ENCODE measurements at regions not wholly inside any gene's neighbourhood (a gene's known extent, or its start where the extent isn't known, plus 50 kb on each side); places are given as distances from the start of the nearest gene placed in this dataset.

DNA sequence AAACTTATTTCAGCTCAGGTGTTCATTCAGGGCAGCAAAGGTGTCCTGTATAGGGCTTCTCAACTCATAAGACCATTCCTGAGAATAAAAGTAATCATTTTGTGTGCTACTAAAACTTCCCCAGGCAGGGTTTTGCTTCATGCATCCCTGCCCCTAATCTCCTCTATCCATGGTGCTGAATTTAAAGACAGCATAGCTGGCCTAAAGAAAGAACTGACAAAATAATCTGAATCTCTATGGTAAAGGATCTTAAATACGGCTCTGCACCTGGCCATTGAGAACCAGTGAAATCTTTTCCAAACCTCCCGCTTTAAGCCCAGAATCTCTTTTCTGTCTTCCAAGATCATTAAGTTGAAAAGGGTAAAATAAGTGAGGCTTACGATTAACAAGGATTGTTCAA is 292.1 kb upstream of the KLHL29 start:
- intact Hi-C loops (cut with DNase I) = no loop called here
- ATAC-seq (no peak), DNase-seq (no peak)
- 57 to 60% (median 58%) methylated on average over 3 of the region's 3 CpGs for WGBS, 4 donors
- no peaks in the 10 kb centered on the region for H3K27me3 ChIP-seq
- peaks cover 0 to 3% (median 0%) of the 10 kb centered on the region in 12 donors for H3K9me3 ChIP-seq
- H3K36me3 ChIP-seq = no peaks in the 10 kb centered on the region
- no peak for TF ChIP-seq POLR2A (IDR thresholded peaks at IDR 0.05)
- TF ChIP-seq, protein P1, sequence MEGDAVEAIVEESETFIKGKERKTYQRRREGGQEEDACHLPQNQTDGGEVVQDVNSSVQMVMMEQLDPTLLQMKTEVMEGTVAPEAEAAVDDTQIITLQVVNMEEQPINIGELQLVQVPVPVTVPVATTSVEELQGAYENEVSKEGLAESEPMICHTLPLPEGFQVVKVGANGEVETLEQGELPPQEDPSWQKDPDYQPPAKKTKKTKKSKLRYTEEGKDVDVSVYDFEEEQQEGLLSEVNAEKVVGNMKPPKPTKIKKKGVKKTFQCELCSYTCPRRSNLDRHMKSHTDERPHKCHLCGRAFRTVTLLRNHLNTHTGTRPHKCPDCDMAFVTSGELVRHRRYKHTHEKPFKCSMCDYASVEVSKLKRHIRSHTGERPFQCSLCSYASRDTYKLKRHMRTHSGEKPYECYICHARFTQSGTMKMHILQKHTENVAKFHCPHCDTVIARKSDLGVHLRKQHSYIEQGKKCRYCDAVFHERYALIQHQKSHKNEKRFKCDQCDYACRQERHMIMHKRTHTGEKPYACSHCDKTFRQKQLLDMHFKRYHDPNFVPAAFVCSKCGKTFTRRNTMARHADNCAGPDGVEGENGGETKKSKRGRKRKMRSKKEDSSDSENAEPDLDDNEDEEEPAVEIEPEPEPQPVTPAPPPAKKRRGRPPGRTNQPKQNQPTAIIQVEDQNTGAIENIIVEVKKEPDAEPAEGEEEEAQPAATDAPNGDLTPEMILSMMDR (IDR thresholded peaks at IDR 0.05) = no peak
- no peak overlapping the region for H3K27ac ChIP-seq
- no peaks in the 10 kb centered on the region for H3K4me1 ChIP-seq
- no peak overlapping the region for H3K4me3 ChIP-seq

DNA sequence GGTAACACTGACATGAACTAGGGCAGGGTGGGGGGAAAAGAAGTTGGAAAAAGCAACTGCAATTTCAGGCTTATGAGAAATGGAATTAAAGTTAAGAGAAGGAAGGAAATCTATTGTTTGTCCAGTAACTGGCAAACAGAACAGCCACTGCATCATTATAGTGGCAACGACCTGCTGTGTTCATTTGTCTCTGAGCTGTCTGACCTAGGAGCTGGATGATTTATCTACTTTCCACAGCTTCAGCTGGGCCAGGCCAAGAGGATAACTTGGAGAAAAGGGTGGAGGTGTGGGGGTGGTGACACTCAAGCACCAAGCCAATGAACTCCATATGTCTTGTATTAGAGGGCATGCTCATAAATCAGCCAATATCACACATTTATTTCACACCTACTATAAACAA is 291.5 kb upstream of the KLHL29 start:
- ATAC-seq = no peak
- no peak for TF ChIP-seq POLR2A (IDR thresholded peaks at IDR 0.05)
- TF ChIP-seq, protein P1 (IDR thresholded peaks at IDR 0.05) = no peak
- no peak for DNase-seq
- H3K4me3 ChIP-seq = no peak overlapping the region
- no peaks in the 10 kb centered on the region for H3K27me3 ChIP-seq
- no peaks in the 10 kb centered on the region for H3K36me3 ChIP-seq
- intact Hi-C loops (cut with DNase I) = no loop called here
- WGBS, 4 donors = 19 to 28% (median 20%) methylated on average over 1 of the region's 1 CpG
- no peak overlapping the region for H3K27ac ChIP-seq
- no peaks in the 10 kb centered on the region for H3K4me1 ChIP-seq
- H3K9me3 ChIP-seq = peaks cover 0 to 3% (median 0%) of the 10 kb centered on the region in 12 donors

DNA sequence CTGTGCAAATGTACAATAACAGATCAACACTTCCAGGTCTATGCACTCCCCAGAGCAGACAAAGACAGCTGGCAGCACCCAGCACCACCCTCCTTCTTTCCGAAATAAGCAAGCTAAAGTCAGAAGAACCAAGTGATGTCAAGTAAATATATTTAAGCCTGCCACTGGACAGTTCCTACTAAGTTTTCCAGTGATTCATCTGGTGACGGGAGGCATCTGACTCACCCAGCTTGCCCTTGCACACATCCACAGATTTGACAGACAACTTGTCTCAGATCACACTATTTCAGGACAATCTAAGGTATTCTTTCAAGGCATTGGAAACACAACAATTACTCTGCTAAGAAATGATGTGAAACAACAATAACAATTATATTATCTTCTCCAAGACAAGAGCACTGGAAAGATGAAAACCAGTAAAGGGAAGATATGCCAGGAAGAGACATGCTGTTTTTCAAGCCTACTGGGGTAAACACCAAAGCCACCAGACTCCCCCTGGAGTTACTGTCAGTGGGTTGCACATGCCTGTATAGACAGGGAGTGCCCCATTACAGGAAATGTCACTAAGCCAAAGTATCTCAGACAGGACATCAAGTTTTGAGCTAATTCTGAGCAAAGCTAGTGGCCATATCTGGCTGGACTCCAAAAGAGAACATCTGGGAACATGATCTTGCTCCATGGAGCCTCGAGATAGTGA is 287.9 kb upstream of the KLHL29 start:
- Histone ChIP-seq H3K9me3 (peaks cover 0 to 23% (median 5%) of the 10 kb centered on the region in 12 donors), H3K4me3 (no peak overlapping the region), H3K27ac (no peak overlapping the region), H3K27me3 (no peaks in the 10 kb centered on the region), H3K4me1 (no peaks in the 10 kb centered on the region), H3K36me3 (no peaks in the 10 kb centered on the region)
- WGBS, 4 donors = 49 to 58% (median 54%) methylated on average over 3 of the region's 3 CpGs
- DNase-seq = no peak
- TF ChIP-seq POLR2A (IDR thresholded peaks at IDR 0.05) = no peak
- TF ChIP-seq, protein P1 (IDR thresholded peaks at IDR 0.05) = no peak
- ATAC-seq = no peak
- intact Hi-C loops (cut with DNase I) = no loop called here

DNA sequence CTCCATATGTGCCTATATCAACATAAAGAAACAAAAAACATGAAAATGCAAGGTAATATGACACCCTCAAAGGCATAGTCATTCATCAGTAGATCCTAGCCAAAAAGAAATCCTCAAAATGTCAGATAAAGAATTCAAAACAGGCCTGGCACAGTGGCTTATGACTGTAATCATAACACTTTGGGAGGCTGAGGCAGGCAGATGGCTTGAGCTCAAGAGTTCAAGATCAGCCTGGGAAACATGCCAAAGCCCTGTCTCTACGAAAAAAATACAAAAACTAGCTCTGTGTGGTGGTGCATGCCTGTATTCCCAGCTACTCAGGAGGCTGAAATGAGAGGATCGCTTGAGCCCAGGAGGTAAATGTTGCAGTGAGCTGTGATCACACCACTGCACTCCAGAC is 284.6 kb upstream of the KLHL29 start:
- intact Hi-C loops (cut with DNase I) = no loop called here
- H3K27me3 ChIP-seq = no peaks in the 10 kb centered on the region
- H3K36me3 ChIP-seq = no peaks in the 10 kb centered on the region
- WGBS, 4 donors = 54 to 63% (median 60%) methylated on average over 2 of the region's 2 CpGs
- no peak for DNase-seq
- H3K4me3 ChIP-seq = no peak overlapping the region
- no peaks in the 10 kb centered on the region for H3K4me1 ChIP-seq
- ATAC-seq = no peak
- H3K27ac ChIP-seq = no peak overlapping the region
- H3K9me3 ChIP-seq = peaks cover 0 to 23% (median 5%) of the 10 kb centered on the region in 12 donors
- TF ChIP-seq, protein P1 (IDR thresholded peaks at IDR 0.05) = no peak
- no peak for TF ChIP-seq POLR2A (IDR thresholded peaks at IDR 0.05)

All from heart left ventricle (tissue), 16 donors.